ENCODE measurements at regions not wholly inside any gene's neighbourhood (a gene's known extent, or its start where the extent isn't known, plus 50 kb on each side); places are given as distances from the start of the nearest gene placed in this dataset.

- DNase-seq, result no peak
Measured at GRCh38 chr2:128681507-128681906, 362.8 kb upstream of the HS6ST1 start.

- DNase-seq, result no peak
Measured at GRCh38 chr2:128682266-128682665, 363.6 kb upstream of the HS6ST1 start.

GRCh38 chr2:128682729-128683284, 364.1 kb upstream of the HS6ST1 start:
- DNase-seq, result no peak

- DNase-seq, result no peak
Measured at GRCh38 chr2:128684523-128684922, 365.9 kb upstream of the HS6ST1 start.

- DNase-seq, result no peak
Measured at GRCh38 chr2:128685841-128686496, 367.3 kb upstream of the HS6ST1 start.

GRCh38 chr2:128686497-128686859, 367.8 kb upstream of the HS6ST1 start:
- DNase-seq, result no peak

- no peak for DNase-seq
Measured at GRCh38 chr2:128686881-128687555, 368.4 kb upstream of the HS6ST1 start.

GRCh38 chr2:128687565-128687964, 368.9 kb upstream of the HS6ST1 start:
- DNase-seq, result no peak

- DNase-seq, result no peak
Measured at GRCh38 chr2:128689971-128690370, 371.3 kb upstream of the HS6ST1 start.

GRCh38 chr2:128690431-128690830, 371.8 kb upstream of the HS6ST1 start:
- DNase-seq, result no peak

GRCh38 chr2:128690869-128691268, 372.2 kb upstream of the HS6ST1 start:
- DNase-seq, result no peak

GRCh38 chr2:128691526-128691925, 372.9 kb upstream of the HS6ST1 start:
- no peak for DNase-seq

- no peak for DNase-seq
Measured at GRCh38 chr2:128692895-128693742, 374.5 kb upstream of the HS6ST1 start.

- DNase-seq, result no peak
Measured at GRCh38 chr2:128693743-128694029, 375.0 kb upstream of the HS6ST1 start.

- DNase-seq, result no peak
Measured at GRCh38 chr2:128695646-128696220, 377.1 kb upstream of the HS6ST1 start.

GRCh38 chr2:128696421-128696820, 377.8 kb upstream of the HS6ST1 start:
- no peak for DNase-seq

GRCh38 chr2:128701418-128701817, 382.8 kb upstream of the HS6ST1 start:
- no peak for DNase-seq

- DNase-seq, result no peak
Measured at GRCh38 chr2:128702616-128703015, 383.9 kb upstream of the HS6ST1 start.

GRCh38 chr2:128708106-128708816, 389.6 kb upstream of the HS6ST1 start:
- DNase-seq, result no peak

GRCh38 chr2:128710242-128710641, 391.6 kb upstream of the HS6ST1 start:
- no peak for DNase-seq

- no peak for DNase-seq
Measured at GRCh38 chr2:128710729-128711128, 392.1 kb upstream of the HS6ST1 start.

- DNase-seq, result no peak
Measured at GRCh38 chr2:128714285-128714684, 395.6 kb upstream of the HS6ST1 start.

- no peak for DNase-seq
Measured at GRCh38 chr2:128714851-128715312, 396.2 kb upstream of the HS6ST1 start.

All from stimulated activated CD4-positive, alpha-beta T cell treated with anti-CD3 and anti-CD28 coated beads, Interleukin-15, amount 100 ng/mL, for 24 hours (primary cell).